ENCODE measurements at regions not wholly inside any gene's neighbourhood (a gene's known extent, or its start where the extent isn't known, plus 50 kb on each side); places are given as distances from the start of the nearest gene placed in this dataset.

GRCh38 chr1:239840336-239840735 lies 251.3 kb upstream of the FMN2 start:
- TF ChIP-seq EZH2phosphoT487 (IDR thresholded peaks at IDR 0.05; ENCODE audit: insufficient read depth, low read depth) (no peak), EZH2 (IDR thresholded peaks at IDR 0.05; ENCODE audit: insufficient read depth, poor library complexity, severe bottlenecking) (no peak)

Measured in GM23248 (cell line).